ENCODE measurements at regions not wholly inside any gene's neighbourhood (a gene's known extent, or its start where the extent isn't known, plus 50 kb on each side); places are given as distances from the start of the nearest gene placed in this dataset.
"Not testable (repeated sequence)": the region's sequence is repeated elsewhere in the genome, so short reads cannot be mapped to it uniquely, and the experiment has no call there.

DNA sequence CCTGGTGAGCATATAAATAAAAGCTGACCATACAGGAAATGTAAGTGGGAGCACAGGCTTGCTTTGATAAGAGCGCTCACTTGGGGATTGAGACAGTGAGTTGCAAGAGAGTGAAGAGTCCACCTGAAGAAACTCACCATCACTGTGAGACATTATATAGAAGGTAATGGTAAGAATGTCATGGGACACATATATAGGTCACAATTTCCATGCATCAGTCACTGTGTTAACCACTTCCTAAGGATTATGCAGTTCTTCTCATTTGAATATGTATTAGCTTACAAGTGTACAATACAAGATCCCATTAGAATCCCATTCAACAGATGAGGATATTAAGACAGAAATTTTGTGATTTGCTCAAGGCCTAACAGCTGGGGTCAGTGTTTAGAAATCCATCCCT, 352.4 kb upstream of the NOTCH2NLA start:
- not testable (repeated sequence) for H3K9me3 ChIP-seq; ATAC-seq (ENCODE audit: insufficient number of reproducible peaks, low FRiP score, low read depth); H3K27me3 ChIP-seq (replicated peaks; ENCODE audit: insufficient read depth); H3K36me3 ChIP-seq; H3K4me3 ChIP-seq; H3K4me1 ChIP-seq (ENCODE audit: control insufficient read depth in 1 of 2, low read depth in 2 of 2); H3K27ac ChIP-seq; DNase-seq (ENCODE audit: low spot score)

- not testable (repeated sequence) for H3K27me3 ChIP-seq (replicated peaks; ENCODE audit: insufficient read depth); H3K27ac ChIP-seq; H3K4me3 ChIP-seq; ATAC-seq (ENCODE audit: insufficient number of reproducible peaks, low FRiP score, low read depth); H3K4me1 ChIP-seq (ENCODE audit: control insufficient read depth in 1 of 2, low read depth in 2 of 2); DNase-seq (ENCODE audit: low spot score); H3K36me3 ChIP-seq; H3K9me3 ChIP-seq
These were observed 338.7 kb upstream of the NOTCH2NLA start for GRCh38 chr1:146567541-146567940.

GRCh38 chr1:146558032-146558431, 329.2 kb upstream of the NOTCH2NLA start:
- not testable (repeated sequence) for DNase-seq (ENCODE audit: low spot score); H3K27ac ChIP-seq; H3K27me3 ChIP-seq (replicated peaks; ENCODE audit: insufficient read depth); H3K4me3 ChIP-seq; ATAC-seq (ENCODE audit: insufficient number of reproducible peaks, low FRiP score, low read depth); H3K4me1 ChIP-seq (ENCODE audit: control insufficient read depth in 1 of 2, low read depth in 2 of 2); H3K9me3 ChIP-seq; H3K36me3 ChIP-seq

GRCh38 chr1:146556405-146556804, 327.6 kb upstream of the NOTCH2NLA start:
- H3K27me3 ChIP-seq (replicated peaks; ENCODE audit: insufficient read depth); ATAC-seq (ENCODE audit: insufficient number of reproducible peaks, low FRiP score, low read depth); DNase-seq (ENCODE audit: low spot score); H3K4me3 ChIP-seq; H3K4me1 ChIP-seq (ENCODE audit: control insufficient read depth in 1 of 2, low read depth in 2 of 2); H3K27ac ChIP-seq; H3K36me3 ChIP-seq; H3K9me3 ChIP-seq: not testable (repeated sequence)

- ATAC-seq (ENCODE audit: insufficient number of reproducible peaks, low FRiP score, low read depth); H3K36me3 ChIP-seq; H3K9me3 ChIP-seq; H3K27ac ChIP-seq; H3K4me3 ChIP-seq; DNase-seq (ENCODE audit: low spot score); H3K4me1 ChIP-seq (ENCODE audit: control insufficient read depth in 1 of 2, low read depth in 2 of 2); H3K27me3 ChIP-seq (replicated peaks; ENCODE audit: insufficient read depth): not testable (repeated sequence)
These were observed 323.6 kb upstream of the NOTCH2NLA start for GRCh38 chr1:146552414-146552813.

DNA sequence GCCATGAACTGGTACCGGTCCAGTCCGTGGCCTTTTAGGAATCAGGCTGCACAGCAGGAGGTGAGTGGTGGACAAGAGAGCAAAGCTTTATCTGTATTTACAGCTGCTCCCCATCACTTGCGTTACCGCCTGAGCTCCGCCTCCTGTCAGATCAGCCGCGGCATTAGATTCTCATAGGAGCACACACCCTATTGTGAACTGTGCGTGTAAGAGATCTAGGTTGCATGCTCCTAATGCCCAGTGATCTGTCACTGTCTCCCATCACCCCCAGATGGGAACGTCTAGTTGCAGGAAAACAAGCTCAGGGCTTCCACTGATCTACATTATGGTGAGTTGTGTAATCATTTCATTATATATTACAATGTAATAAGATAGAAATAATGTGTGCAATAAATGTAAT, 319.9 kb upstream of the NOTCH2NLA start:
- not testable (repeated sequence) for H3K4me1 ChIP-seq (ENCODE audit: control insufficient read depth in 1 of 2, low read depth in 2 of 2); DNase-seq (ENCODE audit: low spot score); H3K4me3 ChIP-seq; H3K36me3 ChIP-seq; H3K27ac ChIP-seq; H3K27me3 ChIP-seq (replicated peaks; ENCODE audit: insufficient read depth); H3K9me3 ChIP-seq; ATAC-seq (ENCODE audit: insufficient number of reproducible peaks, low FRiP score, low read depth)

DNA sequence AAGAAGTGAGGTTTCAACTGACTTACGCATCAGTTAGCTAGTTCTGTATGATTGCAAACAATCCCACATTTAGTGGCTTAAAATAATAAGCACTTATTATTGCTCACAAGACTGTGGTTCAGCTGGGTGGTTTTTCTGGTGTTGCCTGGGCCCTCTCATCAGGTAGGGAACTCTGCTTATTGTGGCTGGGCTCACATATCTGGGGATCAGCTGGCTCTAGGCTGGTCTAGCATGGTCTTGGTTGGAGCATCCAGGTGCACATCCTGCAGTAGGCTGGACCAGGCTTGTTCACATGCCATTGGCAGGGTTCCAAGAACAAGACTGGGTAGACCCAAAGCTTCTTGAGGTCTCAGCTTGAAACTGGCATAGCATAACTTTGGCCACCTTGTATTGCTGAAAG, 317.4 kb upstream of the NOTCH2NLA start:
- not testable (repeated sequence) for H3K36me3 ChIP-seq; ATAC-seq (ENCODE audit: insufficient number of reproducible peaks, low FRiP score, low read depth); DNase-seq (ENCODE audit: low spot score)

GRCh38 chr1:146537775-146538373, 309.1 kb upstream of the NOTCH2NLA start:
- not testable (repeated sequence) for H3K27ac ChIP-seq; H3K27me3 ChIP-seq (replicated peaks; ENCODE audit: insufficient read depth); H3K36me3 ChIP-seq; ATAC-seq (ENCODE audit: insufficient number of reproducible peaks, low FRiP score, low read depth); H3K4me1 ChIP-seq (ENCODE audit: control insufficient read depth in 1 of 2, low read depth in 2 of 2); DNase-seq (ENCODE audit: low spot score); H3K4me3 ChIP-seq; H3K9me3 ChIP-seq

More for the DNA sequence above, 317.4 kb upstream of the NOTCH2NLA start:
- not testable (repeated sequence) for H3K9me3 ChIP-seq; H3K4me3 ChIP-seq; H3K27me3 ChIP-seq (replicated peaks; ENCODE audit: insufficient read depth); H3K27ac ChIP-seq; H3K4me1 ChIP-seq (ENCODE audit: control insufficient read depth in 1 of 2, low read depth in 2 of 2)

GRCh38 chr1:146536028-146536427, 307.2 kb upstream of the NOTCH2NLA start:
- ATAC-seq (ENCODE audit: insufficient number of reproducible peaks, low FRiP score, low read depth); H3K4me3 ChIP-seq; H3K27ac ChIP-seq; H3K36me3 ChIP-seq; H3K4me1 ChIP-seq (ENCODE audit: control insufficient read depth in 1 of 2, low read depth in 2 of 2); DNase-seq (ENCODE audit: low spot score); H3K9me3 ChIP-seq; H3K27me3 ChIP-seq (replicated peaks; ENCODE audit: insufficient read depth): not testable (repeated sequence)

GRCh38 chr1:146535575-146535974, 306.8 kb upstream of the NOTCH2NLA start:
- not testable (repeated sequence) for H3K4me3 ChIP-seq; H3K4me1 ChIP-seq (ENCODE audit: control insufficient read depth in 1 of 2, low read depth in 2 of 2); DNase-seq (ENCODE audit: low spot score); H3K36me3 ChIP-seq; ATAC-seq (ENCODE audit: insufficient number of reproducible peaks, low FRiP score, low read depth); H3K27me3 ChIP-seq (replicated peaks; ENCODE audit: insufficient read depth); H3K27ac ChIP-seq; H3K9me3 ChIP-seq

DNA sequence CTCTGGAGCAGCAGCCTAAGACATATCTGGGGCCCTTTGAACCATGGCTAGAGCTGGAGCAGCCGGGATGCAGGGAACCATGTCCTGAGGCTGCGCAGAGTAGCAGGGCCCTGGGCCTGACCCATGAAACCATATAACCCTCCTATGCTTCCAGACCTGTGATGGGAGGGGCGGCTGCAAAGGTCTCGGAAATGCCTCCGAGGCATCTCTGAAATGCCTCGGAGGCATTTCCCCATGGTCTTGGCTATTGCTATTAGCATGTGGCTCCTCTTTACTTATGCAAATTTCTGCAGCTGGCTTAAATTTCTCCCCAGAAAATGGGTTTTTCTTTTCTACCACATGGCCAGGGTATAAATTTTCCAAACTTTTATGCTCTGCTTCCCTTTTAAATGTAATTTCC, 302.1 kb upstream of the NOTCH2NLA start:
- DNase-seq (ENCODE audit: low spot score); H3K4me3 ChIP-seq; H3K4me1 ChIP-seq (ENCODE audit: control insufficient read depth in 1 of 2, low read depth in 2 of 2); H3K27me3 ChIP-seq (replicated peaks; ENCODE audit: insufficient read depth); H3K9me3 ChIP-seq; H3K36me3 ChIP-seq; ATAC-seq (ENCODE audit: insufficient number of reproducible peaks, low FRiP score, low read depth); H3K27ac ChIP-seq: not testable (repeated sequence)

GRCh38 chr1:146522812-146523211, 294.0 kb upstream of the NOTCH2NLA start:
- not testable (repeated sequence) for H3K36me3 ChIP-seq; ATAC-seq (ENCODE audit: insufficient number of reproducible peaks, low FRiP score, low read depth); DNase-seq (ENCODE audit: low spot score); H3K9me3 ChIP-seq; H3K4me3 ChIP-seq; H3K27ac ChIP-seq; H3K27me3 ChIP-seq (replicated peaks; ENCODE audit: insufficient read depth); H3K4me1 ChIP-seq (ENCODE audit: control insufficient read depth in 1 of 2, low read depth in 2 of 2)

DNA sequence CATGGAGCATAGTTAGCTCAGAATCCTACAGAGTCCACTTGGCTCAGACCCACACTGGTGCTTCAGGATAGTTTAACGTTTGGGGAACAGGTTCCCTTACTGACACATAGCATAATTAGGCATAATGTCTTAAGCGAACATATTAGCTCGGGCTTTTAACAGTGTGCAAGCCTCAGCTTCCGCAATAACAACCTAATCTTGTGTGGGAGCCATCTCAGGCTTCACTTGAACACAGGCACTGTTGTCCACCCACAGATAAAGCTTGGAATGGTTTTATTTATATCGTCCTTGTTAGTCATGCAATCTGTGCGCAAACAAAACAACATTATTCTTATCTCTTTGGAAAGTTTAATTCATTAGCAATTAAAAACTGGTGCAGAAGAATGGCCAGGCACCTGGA, 293.5 kb upstream of the NOTCH2NLA start:
- not testable (repeated sequence) for H3K4me3 ChIP-seq; ATAC-seq (ENCODE audit: insufficient number of reproducible peaks, low FRiP score, low read depth); H3K36me3 ChIP-seq; H3K27ac ChIP-seq; H3K9me3 ChIP-seq; DNase-seq (ENCODE audit: low spot score); H3K4me1 ChIP-seq (ENCODE audit: control insufficient read depth in 1 of 2, low read depth in 2 of 2); H3K27me3 ChIP-seq (replicated peaks; ENCODE audit: insufficient read depth)

Measured in thoracic aorta (tissue), 2 donors.